Effector CD8-positive, alpha-beta T cell (primary cell): ENCODE measurements at regions not wholly inside any gene's neighbourhood (a gene's known extent, or its start where the extent isn't known, plus 50 kb on each side); places are given as distances from the start of the nearest gene placed in this dataset.
"Not testable (repeated sequence)": the region's sequence is repeated elsewhere in the genome, so short reads cannot be mapped to it uniquely, and the experiment has no call there.

ENCODE experiments used
- DNase-seq: peaks from one replicate; lab custom pipeline; 2025; lab: John Stamatoyannopoulos, UW

DNA sequence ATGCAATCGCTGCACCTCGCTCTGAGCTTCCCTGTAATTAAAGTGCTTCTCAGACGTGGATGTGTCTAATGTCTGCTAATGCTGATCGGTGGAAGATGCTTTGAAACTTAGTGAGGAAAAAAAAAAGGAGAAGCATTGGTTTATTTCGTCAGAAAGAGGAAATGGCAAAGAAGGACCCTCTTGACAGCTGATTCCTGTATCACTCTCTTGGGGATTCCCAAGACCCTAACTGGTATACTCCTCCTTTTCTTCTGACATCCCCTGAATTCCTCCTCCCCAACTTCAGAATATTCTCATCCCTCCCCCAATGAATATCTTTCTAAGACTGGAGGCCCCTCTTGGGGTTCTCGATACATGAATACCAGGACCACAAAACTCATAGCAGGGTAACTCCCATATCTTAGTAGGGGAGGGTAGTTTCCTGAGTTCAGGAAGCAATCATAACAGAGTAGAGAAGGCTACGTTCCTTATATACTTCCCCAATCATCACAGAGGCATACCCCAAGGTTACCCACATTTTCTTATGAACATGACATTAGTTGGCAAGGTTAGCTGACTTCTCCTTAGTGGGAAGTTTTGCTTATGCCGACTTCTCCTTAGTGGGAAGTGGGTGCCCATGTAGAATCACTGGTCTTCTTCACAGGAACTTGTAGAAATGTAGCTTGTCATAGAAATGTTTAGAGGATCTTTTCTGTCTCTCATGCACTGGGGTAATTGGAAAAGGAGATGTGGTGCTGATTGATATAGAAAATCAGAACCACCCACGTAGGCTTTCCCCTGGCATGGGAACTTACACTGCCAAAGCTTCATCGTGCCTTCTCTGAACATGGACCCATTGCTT is 63.8 kb upstream of the ATXN1 start:
- no peak for DNase-seq

DNA sequence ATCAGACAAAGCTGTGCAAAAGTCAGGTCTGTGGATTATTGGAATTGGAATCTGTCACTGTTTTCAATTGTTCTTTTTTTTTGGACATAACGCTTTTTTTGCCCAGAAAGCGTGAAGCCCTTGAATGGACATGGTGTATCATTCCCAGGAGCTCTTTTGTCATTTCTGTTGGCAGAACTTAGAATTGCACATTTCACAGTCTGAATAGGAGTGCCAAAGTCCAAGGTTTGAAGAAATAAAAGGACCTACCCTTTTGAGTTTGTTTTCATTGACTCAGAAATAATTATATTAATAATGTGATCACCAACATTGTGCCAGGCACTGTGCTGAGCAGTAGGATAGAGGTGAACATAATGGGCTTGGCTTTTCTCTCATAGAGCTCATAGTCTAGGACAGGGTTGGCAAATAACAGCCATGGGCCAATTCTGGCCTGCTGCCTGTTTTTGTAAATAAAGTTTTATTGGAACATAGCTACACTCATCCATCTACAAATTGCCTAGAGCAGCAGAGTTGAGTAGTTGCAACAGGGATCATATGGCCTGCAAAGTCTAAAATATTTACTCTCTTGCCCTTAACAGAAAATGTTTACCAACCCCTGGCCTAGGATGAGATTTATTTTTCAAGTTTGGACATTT is 62.6 kb upstream of the ATXN1 start:
- DNase-seq, result no peak

DNA sequence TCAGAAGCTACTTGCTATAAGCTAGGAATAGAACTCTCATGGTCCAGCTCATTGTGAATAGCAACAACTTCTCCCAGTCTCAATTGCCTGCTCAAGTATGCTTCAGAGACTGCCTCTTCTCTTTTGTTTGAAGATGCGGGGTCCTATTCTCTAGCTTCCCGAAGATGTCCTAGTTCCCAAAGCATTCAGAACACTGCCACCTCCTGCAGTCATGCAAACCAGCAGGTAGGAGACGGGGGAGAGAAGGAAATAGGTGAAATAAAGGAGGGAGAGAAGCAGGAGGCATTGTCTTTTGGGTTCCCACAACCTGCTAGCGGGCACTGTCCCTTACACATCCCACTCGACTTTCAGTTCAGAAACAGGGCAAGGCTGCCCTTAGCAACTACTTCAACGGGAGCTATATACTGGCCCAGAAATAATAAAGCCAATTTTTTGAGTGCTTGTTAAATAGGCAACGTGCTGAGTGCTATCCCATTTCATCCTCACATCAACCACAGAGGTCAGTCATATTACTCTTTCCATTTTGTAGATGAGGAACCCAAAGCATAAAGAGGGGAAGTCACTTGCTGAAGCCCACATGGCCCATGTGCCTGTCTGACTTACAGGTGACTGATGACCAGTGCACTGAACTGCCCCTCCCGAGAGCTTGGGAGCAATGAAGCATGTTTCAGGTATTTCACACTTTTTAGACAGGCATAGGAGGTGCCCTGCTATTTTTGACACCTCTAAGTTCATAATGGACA is 61.9 kb upstream of the ATXN1 start:
- no peak for DNase-seq

DNA sequence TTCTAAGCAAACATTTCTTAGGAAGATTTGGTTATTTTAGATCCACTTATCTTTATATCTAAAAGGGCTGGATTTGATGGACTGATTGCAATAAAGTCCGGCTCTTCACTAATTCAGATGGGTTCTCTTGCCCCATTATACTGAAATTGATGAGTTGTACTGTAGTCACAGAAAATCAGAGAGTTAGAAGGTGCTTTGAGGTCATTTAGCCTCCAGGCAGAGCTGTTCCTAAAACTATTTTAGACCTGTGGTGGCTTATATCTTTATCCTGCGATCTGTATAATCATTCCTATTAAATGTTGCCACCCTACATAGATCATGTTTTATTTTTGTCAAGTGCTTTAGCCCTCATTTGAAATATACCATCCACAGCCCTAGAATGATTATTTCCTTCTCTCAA is 61.3 kb upstream of the ATXN1 start:
- DNase-seq, result no peak

DNA sequence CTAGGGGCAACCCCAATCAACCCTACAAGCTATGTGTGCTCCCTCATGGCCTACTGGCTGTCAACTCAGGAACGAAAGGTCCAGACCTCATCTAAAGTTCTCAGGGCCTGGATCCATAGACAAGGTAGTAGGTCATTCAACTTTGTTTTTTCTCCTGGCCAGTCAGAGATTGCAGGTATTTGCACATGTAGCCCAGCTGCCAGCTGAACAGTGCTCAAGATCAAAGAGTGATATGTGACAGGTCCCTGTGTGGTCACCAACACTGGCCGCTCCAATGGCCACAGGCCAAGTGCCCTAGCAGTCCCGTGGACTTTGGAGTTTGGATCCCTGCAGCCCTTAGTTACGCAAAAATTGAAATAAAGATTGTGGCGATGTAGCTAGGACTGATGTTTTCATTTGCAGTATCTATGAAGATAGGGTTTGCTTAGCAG is 60.6 kb upstream of the ATXN1 start:
- no peak for DNase-seq

DNA sequence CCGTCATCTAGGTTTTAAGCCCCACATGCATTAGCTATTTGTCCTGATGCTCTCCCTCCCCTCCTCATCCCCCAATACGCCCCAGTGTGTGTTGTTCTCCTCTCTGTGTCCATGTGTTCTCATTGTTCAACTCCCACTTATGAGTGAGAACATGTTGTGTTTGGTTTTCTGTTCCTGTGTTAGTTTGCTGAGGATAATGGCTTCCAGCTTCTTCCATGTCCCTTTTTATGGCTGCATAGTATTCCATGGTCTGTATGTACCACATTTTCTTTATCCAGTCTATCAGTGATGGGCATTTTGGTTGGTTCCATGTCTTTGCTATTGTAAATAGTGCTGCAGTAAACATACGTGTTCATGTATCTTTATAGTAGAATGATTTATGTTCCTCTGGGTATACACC is 59.0 kb upstream of the ATXN1 start:
- not testable (repeated sequence) for DNase-seq

DNA sequence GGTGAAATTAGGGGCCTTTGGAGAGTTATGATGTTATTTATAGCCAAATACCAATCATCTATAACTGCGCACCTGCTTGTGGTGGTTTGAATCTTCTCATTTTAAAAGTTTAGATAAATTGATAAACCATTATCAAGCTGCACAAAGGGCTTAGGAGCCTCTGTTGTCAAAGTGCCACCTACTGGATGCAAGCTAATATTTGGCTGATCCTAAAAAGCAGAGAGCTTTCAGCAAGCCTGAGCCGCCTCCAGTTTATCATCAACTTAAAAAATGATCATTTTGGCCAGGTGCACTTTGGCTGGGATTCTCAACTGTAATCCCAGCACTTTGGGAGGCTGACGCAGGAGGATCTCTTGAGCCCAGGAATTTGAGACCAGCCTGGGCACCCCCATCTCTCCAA is 58.5 kb upstream of the ATXN1 start:
- DNase-seq, result no peak

DNA sequence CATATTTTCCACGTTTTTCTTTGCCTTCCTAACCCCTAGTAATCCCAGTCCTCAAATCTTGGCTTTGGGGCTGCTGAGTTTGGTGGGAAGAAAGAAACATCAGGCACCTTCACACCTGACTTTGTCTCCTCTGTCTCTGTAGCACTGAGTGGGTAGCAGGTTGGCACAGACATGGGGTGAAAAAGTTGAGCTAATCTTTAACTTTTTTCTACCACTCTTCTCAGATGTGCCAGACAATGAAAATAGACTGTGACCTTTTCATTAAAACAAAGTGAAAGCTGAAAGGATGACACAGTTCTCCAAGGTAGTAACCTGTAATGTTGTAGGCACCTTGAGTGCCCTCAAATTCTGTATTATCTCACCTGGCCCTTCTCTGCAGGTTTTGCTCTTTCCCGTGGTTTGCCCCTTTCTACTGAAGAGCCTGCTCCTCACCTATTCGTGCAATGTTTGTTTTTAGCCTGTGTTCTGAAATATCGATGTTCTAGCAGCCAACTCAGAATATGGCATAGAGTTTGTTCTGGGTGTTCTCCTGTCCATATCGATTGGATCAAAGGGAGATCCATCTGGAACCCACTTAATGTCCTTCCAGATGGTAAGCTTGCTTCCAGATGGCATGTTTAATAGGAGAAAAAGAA is 57.8 kb upstream of the ATXN1 start:
- DNase-seq, result no peak

DNA sequence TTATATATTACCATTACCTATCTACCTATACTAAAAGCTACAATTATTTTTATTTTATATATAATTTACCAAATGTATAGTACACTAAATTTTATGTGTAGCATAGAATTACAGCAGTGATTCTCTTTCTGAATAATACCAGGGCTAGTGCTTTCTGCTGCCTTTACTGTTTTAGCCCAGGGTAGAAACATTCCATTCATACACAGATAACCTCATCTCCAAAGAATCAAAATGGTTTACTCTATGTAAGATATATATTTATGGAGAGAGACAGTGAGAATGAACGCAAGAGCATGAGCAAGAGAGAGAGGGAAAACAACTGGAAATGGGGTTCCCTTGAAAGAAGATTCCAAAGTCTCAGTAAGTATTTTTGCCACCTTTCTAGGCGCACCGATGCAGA is 56.3 kb upstream of the ATXN1 start:
- DNase-seq, result no peak

DNA sequence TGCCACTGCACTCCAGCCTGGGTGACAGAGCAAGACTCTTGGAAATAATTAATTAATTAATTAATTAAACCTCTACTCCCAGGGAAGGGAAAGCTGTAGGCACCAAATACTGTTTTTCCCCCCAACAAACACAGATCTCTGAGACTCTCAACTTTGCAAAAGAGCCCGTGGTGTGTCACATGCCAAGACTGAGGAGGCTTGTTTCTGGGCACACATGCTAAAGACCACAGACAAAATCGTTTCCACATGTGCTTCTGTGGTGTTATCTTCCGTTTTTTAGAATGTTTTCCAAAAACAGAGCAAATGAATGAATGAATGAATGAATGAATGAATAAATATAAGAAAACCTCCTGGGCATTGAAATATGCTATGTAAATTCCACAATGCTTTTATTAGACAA is 55.6 kb upstream of the ATXN1 start:
- DNase-seq, result no peak

DNA sequence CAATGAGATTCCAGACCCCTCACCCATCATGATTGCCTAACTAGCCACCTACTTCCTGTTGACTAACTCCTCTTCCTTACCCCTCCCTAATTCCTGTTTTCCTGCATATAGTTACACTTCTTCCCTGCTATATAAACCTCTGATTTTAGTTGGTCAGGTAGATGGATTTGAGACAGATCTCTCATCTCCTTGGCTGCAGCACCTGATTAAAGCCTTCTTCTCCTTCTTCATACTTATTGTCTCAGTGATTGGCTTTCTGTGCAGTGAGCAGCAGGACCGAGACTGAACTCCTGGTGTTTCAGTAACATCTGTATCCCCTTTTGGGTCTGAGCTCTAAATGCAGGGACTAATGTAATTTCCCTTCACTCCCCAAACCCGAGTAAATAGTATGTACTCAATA is 51.7 kb upstream of the ATXN1 start:
- no peak for DNase-seq

DNA sequence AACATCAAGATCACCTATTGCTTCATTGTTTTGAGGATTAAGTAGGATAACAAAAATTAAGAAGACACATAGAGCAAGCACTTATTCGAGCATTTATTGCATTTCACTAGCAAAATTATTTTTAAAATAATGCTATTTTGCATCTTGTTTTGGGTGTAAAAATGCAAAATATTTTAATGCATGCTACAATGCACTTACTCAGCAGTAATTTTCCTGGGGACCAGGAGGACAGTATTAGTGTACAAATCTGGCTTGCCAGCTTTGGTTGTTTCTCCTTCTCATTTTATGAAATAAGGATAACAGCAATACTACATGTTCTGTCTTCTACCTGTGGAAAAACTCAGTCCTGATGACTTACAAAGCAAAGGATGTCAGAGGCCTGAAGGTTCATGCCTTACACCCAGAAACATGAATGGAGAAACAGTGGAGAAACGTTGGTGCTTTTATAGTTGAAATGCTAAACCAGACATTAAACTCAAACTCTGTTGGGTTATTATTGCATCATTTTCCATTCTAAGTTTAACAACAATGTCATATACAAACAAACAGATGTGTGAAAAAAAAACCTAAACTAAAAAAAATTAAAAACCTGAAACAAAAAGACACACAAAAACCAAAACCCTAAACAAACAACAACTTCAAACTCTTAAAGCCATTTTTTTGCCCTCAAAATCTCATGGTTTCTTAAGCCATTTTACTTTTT is 50.2 kb upstream of the ATXN1 start:
- DNase-seq, result no peak
